ENCODE measurements at regions not wholly inside any gene's neighbourhood (a gene's known extent, or its start where the extent isn't known, plus 50 kb on each side); places are given as distances from the start of the nearest gene placed in this dataset.

DNA sequence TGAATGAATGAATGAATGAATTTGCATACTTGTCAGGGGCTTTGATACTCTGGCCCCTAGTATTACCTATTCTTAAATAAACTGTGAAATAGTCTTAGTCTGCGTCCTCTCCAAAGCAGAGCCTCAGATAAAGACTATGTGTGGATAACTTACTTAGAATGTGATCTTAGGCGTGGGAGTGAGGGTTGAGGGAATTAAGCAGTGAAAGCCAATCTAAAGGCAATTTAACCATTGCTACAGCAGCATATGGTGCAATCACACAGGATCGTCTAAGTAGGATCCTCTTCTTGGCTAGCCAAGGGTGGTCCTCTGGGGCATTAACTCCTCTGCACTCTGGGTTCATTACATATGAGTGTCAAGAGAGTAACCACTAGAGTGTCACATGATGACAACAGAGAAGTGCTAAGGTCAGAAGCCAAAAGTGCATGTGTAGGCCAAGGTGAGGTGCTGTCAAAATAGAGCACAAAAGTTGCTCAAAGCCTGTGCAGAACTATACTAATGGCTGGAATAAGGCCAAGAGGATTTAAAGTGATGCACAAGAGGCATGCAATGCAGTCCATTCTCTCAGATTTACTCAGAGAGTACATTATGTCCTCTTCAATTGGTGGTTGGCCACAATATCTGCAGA, 274.4 kb upstream of the SEMA6A start:
- H3K4me1 Mint-ChIP-seq: no peaks in the 10 kb centered on the region
- H3K36me3 Mint-ChIP-seq (ENCODE audit: low read depth): no peaks in the 10 kb centered on the region
- ATAC-seq (no peak), DNase-seq (no peak)
- no peaks in the 10 kb centered on the region for H3K27me3 Mint-ChIP-seq
- H3K27ac Mint-ChIP-seq: no peak overlapping the region
- no peaks in the 10 kb centered on the region for H3K9me3 ChIP-seq (ENCODE audit: control insufficient read depth, low read length, poor library complexity, severe bottlenecking)
- H3K4me3 Mint-ChIP-seq: no peak overlapping the region

DNA sequence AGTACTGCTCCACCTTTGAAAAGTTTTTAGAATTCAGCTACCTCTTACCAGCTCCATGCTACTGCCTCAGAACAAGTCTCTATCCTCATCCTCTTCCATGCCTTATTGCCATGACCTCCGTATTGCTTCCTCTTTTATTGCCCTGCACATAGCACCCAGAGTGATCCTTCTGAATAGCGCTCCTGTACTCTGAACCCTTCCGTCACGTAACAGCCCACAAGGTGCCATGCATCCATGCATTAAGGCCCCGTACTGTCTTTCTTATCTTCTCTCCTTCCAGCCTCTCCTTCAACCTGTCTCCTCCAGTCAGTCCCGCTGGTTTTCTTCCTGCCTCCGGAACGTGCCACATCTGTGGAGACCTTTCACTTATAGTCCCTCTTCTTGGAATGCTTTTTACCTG, 273.3 kb upstream of the SEMA6A start:
- ATAC-seq (no peak), DNase-seq (no peak)
- Mint-ChIP-seq H3K4me1 (no peaks in the 10 kb centered on the region), H3K4me3 (no peak overlapping the region), H3K27me3 (no peaks in the 10 kb centered on the region), H3K36me3 (ENCODE audit: low read depth) (no peaks in the 10 kb centered on the region), H3K27ac (no peak overlapping the region)
- no peaks in the 10 kb centered on the region for H3K9me3 ChIP-seq (ENCODE audit: control insufficient read depth, low read length, poor library complexity, severe bottlenecking)

DNA sequence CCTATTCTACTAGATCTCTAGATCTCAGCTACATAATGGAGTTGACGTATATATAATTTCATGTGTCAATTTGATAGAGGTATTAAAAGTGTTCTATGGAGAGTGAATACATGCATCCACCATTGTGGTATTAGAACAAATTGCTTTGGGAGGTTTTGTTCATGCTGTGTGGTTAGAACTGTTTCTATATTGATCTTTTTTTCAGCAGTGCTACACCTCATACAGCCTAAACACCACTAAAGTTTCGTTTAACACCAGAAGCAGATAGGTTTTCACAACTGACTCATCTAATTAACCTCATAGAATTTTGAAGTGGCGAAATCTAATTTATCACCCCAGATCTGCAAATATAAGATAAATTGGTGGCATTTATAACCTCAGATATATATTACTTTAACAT, 269.4 kb upstream of the SEMA6A start:
- no peak for DNase-seq
- H3K36me3 Mint-ChIP-seq (ENCODE audit: low read depth): no peaks in the 10 kb centered on the region
- H3K4me3 Mint-ChIP-seq: no peak overlapping the region
- no peak overlapping the region for H3K27ac Mint-ChIP-seq
- no peak for ATAC-seq
- no peaks in the 10 kb centered on the region for H3K27me3 Mint-ChIP-seq
- no peaks in the 10 kb centered on the region for H3K9me3 ChIP-seq (ENCODE audit: control insufficient read depth, low read length, poor library complexity, severe bottlenecking)
- H3K4me1 Mint-ChIP-seq: no peaks in the 10 kb centered on the region

DNA sequence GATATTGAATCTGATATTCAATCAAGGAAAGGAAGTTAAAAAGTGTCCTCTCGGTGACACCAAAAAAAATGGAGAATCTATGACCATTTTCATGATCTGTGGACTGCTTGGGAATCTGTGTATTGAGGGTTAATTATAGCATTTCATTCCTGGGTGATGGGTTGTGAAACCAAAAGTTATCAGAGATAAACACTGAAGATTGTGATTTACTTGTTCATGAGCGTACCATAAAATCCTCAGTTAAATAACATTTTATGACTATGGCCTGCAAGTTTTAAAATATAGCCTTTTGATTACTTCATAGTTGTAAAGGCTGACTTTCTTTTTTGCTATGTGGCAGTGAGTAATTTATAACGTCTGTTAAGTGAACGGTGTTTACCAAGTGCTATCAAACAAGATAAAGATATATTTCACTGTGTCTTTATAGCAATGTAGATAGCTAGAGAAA, 267.9 kb upstream of the SEMA6A start:
- Mint-ChIP-seq H3K4me3 (no peak overlapping the region), H3K27me3 (no peaks in the 10 kb centered on the region), H3K27ac (no peak overlapping the region), H3K36me3 (ENCODE audit: low read depth) (no peaks in the 10 kb centered on the region), H3K4me1 (no peaks in the 10 kb centered on the region)
- no peak for ATAC-seq
- no peak for DNase-seq
- H3K9me3 ChIP-seq (ENCODE audit: control insufficient read depth, low read length, poor library complexity, severe bottlenecking): no peaks in the 10 kb centered on the region

DNA sequence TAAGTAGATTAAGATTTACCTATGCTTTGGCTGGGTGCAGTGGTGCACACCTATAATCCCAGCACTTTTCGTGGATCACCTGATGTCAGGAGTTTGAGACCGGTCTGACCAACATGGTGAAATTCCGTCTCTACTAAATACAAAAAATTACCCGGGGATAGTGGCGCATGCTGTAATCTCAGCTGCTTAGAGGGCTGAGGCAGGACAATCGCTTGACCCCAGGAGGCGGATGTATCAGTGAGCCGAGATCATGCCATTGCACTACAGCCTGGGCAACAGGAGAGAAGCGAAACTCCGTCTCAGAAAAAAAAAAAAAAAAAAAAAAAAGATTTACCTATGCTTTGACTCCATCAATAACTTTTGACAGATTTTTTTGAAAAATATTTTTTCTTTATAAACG, 267.1 kb upstream of the SEMA6A start:
- no peak overlapping the region for H3K4me3 Mint-ChIP-seq
- DNase-seq: no peak
- H3K27ac Mint-ChIP-seq: no peak overlapping the region
- no peaks in the 10 kb centered on the region for H3K36me3 Mint-ChIP-seq (ENCODE audit: low read depth)
- ATAC-seq: no peak
- H3K4me1 Mint-ChIP-seq: no peaks in the 10 kb centered on the region
- H3K9me3 ChIP-seq (ENCODE audit: control insufficient read depth, low read length, poor library complexity, severe bottlenecking): no peaks in the 10 kb centered on the region
- H3K27me3 Mint-ChIP-seq: no peaks in the 10 kb centered on the region

DNA sequence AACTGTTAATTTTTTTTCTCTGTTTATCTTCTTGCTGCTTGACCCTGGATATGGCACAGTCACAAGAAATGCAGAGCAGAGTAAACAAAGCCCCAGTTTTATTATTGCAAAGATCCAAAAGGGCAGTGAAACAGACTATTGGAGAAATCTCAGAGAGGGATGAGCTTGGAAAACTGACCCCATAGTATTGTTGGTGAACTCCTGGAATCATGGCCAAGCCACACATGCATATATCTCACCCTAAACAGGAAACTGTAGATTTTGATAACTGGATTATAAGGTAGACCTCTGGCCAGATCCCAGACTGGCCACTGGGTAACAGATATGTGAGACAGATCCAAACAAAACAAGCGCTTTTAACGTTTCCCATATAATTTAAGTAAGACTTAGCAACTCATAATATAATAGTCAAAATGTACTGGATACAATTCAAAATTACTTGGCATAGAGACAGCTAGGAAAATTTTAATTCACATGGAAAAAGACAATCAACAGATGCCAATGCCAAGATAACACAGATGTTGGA, 263.5 kb upstream of the SEMA6A start:
- Mint-ChIP-seq H3K36me3 (ENCODE audit: low read depth) (no peaks in the 10 kb centered on the region), H3K27me3 (no peaks in the 10 kb centered on the region), H3K4me3 (no peak overlapping the region), H3K4me1 (no peaks in the 10 kb centered on the region), H3K27ac (no peak overlapping the region)
- no peaks in the 10 kb centered on the region for H3K9me3 ChIP-seq (ENCODE audit: control insufficient read depth, low read length, poor library complexity, severe bottlenecking)
- ATAC-seq (no peak), DNase-seq (no peak)

DNA sequence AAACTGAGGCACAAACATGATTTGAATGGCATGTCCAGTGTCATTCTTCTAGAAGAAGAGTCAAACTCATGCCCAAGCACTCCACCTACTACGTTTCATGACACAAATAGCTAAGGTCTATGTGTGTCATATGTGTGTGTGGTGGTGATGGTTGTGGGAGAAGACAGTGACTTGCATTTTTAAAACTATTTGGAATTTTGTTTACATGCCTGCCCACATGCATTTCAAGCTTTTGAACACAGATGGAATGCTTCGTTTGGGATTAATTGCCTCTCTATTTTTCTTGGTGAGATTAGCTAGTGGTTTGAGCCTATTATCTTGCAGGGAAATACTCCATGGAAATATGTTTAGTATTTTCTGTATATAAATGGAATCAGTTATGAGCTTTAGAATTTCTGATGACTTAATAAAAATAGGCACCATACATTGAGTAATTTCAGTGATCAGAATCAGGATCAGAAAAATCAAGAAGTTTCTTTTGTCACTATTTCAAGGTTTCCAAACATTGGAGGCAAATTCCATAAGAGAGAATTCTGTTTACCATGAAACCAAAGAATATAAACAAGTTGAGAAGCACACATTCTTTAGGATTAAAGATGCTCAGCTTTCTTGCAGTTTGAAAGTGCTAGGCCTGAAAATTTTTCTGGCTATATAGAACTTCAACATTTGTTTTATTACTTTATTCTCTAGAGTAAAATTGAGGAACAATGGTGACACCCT, 260.3 kb upstream of the SEMA6A start:
- H3K27me3 Mint-ChIP-seq: peaks cover 6% of the 10 kb centered on the region
- no peaks in the 10 kb centered on the region for H3K4me1 Mint-ChIP-seq
- ATAC-seq (no peak), DNase-seq (no peak)
- H3K27ac Mint-ChIP-seq: no peak overlapping the region
- H3K4me3 Mint-ChIP-seq: no peak overlapping the region
- H3K9me3 ChIP-seq (ENCODE audit: control insufficient read depth, low read length, poor library complexity, severe bottlenecking): no peaks in the 10 kb centered on the region
- H3K36me3 Mint-ChIP-seq (ENCODE audit: low read depth): no peaks in the 10 kb centered on the region

DNA sequence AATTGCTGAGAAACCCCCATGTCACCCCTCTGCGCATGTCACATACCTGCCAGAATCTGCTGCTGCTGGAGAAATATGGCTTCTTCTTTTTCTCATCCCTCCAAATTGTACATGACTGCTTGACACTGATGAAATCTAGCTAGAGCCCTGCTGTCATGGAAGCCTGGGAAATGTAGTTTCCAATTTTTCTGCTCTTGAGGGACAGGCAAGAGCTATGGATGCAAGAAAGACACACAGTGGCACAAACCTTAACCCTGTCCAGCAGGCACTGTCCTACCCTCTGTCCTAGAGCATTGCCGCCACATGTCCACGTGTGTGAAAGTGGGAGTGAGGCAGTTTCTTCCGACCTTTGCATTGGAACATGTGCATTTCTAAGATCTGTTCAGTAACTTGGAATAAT, 255.5 kb upstream of the SEMA6A start:
- ATAC-seq: no peak
- DNase-seq: no peak
- no peaks in the 10 kb centered on the region for H3K36me3 Mint-ChIP-seq (ENCODE audit: low read depth)
- no peaks in the 10 kb centered on the region for H3K4me1 Mint-ChIP-seq
- H3K27me3 Mint-ChIP-seq: peaks cover 6% of the 10 kb centered on the region
- H3K27ac Mint-ChIP-seq: no peak overlapping the region
- H3K4me3 Mint-ChIP-seq: no peak overlapping the region
- no peaks in the 10 kb centered on the region for H3K9me3 ChIP-seq (ENCODE audit: control insufficient read depth, low read length, poor library complexity, severe bottlenecking)

DNA sequence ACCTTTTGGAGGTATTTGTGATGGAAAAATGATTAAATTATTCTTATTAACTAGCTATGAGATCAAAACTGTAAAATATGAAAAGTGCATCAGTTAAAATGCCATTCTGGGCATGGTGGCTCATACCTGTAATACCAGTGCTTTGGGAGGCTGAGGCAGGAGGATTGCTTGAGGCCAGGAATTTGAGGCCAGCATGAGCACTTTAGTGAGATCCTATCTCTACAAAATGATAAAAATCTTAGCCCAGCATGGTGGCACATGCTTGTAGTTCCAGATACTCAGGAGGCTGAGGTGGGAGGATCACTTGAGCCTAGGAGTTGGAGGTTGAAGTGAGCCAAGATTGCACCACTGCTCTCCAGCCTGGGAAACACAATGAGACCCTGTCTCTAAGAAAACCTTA, 252.5 kb upstream of the SEMA6A start:
- ATAC-seq (no peak), DNase-seq (no peak)
- no peaks in the 10 kb centered on the region for H3K36me3 Mint-ChIP-seq (ENCODE audit: low read depth)
- H3K27ac Mint-ChIP-seq: no peak overlapping the region
- no peak overlapping the region for H3K4me3 Mint-ChIP-seq
- H3K4me1 Mint-ChIP-seq: no peaks in the 10 kb centered on the region
- peaks cover 6% of the 10 kb centered on the region for H3K27me3 Mint-ChIP-seq
- H3K9me3 ChIP-seq (ENCODE audit: control insufficient read depth, low read length, poor library complexity, severe bottlenecking): no peaks in the 10 kb centered on the region

DNA sequence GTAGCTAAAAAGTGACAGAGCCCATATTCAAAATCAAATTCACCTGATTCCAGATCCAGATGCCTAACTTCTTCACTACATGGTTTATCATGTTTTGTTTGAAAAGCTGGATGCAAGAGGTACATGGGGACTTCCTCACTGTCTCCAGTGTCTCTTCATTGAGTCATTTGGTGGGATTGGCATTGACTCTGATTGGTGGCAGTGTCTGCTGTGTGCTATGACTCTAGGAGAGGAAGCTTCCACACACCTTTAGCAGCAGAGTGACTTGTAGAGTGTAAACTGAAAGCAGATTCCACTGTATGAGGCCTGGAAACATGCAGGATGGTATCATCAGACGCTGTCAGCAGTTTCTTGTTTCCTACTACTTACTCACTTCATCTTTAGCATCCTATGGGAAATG, 250.9 kb upstream of the SEMA6A start:
- Mint-ChIP-seq H3K4me1 (no peaks in the 10 kb centered on the region), H3K36me3 (ENCODE audit: low read depth) (no peaks in the 10 kb centered on the region), H3K27ac (no peak overlapping the region), H3K27me3 (peaks cover 5% of the 10 kb centered on the region), H3K4me3 (no peak overlapping the region)
- no peaks in the 10 kb centered on the region for H3K9me3 ChIP-seq (ENCODE audit: control insufficient read depth, low read length, poor library complexity, severe bottlenecking)
- ATAC-seq (no peak), DNase-seq (no peak)

DNA sequence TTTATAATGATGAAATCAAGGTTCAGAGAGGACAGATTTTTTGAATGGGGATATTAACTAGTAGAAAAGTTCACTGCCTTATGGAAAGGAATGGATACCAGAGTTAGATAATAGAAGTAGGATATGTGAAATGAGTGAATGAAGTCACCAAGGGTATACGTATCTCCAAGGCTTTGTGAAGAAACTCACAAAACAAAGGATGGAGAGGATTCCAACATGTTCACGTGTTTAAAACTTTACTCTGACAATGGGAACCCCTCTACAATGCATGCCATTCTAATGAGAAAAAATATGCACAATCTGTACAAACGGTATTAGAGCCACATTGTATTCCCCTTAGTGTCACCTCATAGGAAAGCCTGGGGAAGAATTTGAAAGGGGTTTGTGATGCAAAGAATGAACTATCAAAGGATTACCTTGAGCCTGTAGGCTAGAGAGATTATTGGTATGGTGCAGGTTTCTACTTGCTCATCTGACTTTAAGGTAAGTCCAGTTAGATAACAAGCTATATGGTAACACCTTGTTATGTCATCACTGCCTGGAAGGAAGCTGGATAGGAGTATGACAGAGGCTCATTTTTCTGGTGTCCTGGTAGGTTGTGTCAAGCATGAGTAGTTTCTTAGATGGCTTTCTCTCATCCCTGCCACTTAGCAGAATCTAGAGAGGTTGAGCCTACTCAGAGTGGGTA, 250.3 kb upstream of the SEMA6A start:
- Mint-ChIP-seq H3K4me3 (no peak overlapping the region), H3K4me1 (no peaks in the 10 kb centered on the region), H3K27ac (no peak overlapping the region), H3K27me3 (no peaks in the 10 kb centered on the region), H3K36me3 (ENCODE audit: low read depth) (no peaks in the 10 kb centered on the region)
- no peak for ATAC-seq
- no peaks in the 10 kb centered on the region for H3K9me3 ChIP-seq (ENCODE audit: control insufficient read depth, low read length, poor library complexity, severe bottlenecking)
- no peak for DNase-seq

DNA sequence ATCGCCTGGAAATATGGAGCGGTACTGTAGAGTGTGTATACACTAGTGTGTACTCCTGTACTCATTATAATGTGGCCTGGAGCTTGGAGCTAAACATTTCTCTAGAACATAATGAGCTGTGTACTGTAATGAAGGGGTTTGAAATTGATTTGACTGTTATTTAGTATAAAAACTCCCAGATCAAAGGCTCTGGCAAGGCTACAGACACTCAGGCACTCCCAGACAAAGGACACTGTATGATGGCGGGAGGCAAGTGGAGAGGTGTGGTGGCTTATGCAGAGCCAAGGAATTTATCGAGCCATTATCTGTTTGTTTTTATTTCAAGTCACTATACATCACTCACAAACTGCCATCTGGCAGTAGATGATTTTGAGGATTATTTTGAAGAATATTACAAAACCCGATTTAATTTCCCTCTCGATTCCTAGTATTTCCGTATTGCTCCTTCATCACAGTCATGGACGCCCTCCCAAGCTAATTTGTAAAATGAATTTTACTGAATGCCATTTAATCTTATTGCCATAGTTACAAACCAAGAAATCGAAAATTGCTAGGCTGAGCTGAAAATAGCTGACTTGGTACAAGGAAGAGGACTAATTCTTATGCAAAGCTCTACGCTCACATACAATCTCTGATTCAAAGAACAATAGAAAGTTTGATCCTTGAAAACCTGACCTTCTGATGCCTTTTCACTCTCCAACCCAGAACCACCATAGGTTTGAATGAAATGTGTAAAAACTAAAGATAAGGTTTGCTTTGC, 240.2 kb upstream of the SEMA6A start:
- Mint-ChIP-seq H3K36me3 (ENCODE audit: low read depth) (no peaks in the 10 kb centered on the region), H3K27me3 (peaks cover 5% of the 10 kb centered on the region), H3K4me1 (no peaks in the 10 kb centered on the region), H3K4me3 (no peak overlapping the region), H3K27ac (no peak overlapping the region)
- no peak for ATAC-seq
- no peaks in the 10 kb centered on the region for H3K9me3 ChIP-seq (ENCODE audit: control insufficient read depth, low read length, poor library complexity, severe bottlenecking)
- DNase-seq: no peak

DNA sequence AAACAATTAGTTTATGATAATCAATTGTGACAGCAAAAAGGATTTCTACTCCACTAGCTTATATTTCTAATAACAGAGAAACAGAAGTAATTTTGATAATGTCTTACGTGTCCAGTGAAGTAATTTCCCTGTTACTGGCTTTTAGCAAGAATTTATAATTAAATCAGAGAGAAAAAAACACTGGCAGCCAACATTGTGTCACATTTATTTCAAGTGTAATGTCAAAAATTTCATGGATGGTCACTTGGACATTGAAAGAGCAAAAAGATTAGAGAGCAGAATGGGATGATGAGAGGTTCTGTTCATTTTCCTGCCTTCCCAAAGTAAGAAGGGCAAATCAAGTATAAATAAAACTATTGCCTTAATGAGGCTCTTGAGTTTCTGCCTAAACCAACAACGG, 239.3 kb upstream of the SEMA6A start:
- no peak for DNase-seq
- no peak overlapping the region for H3K27ac Mint-ChIP-seq
- H3K27me3 Mint-ChIP-seq: peaks cover 5% of the 10 kb centered on the region
- H3K4me3 Mint-ChIP-seq: no peak overlapping the region
- no peak for ATAC-seq
- H3K4me1 Mint-ChIP-seq: no peaks in the 10 kb centered on the region
- H3K9me3 ChIP-seq (ENCODE audit: control insufficient read depth, low read length, poor library complexity, severe bottlenecking): no peaks in the 10 kb centered on the region
- H3K36me3 Mint-ChIP-seq (ENCODE audit: low read depth): no peaks in the 10 kb centered on the region

All from T-helper 17 cell (primary cell).